ENCODE measurements at regions not wholly inside any gene's neighbourhood (a gene's known extent, or its start where the extent isn't known, plus 50 kb on each side); places are given as distances from the start of the nearest gene placed in this dataset.

DNA sequence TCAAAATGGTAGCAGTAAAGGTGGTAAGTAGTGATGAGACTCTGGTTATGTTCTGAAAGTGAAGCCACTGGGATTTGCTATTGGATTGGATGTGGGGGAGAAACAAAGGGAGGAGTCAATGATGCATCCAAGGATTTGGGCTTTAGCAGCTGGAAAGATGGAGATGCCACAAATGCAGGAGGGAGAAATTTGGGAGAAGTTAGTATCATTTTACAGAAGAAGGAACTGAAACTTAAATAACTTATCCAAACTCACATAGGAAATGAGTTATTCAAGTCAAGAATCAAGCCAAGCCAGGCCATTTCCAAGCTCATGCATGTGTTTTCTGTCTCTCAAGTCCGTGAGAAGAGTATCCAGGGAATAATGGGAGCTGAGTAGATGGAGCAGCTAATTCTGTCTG is 155.1 kb upstream of the TNFAIP3 start:
- Histone ChIP-seq H3K4me1 (ENCODE audit: insufficient read depth, low read length) (no peaks in the 10 kb centered on the region), H2BK5ac (ENCODE audit: insufficient read length, low read length) (no peak overlapping the region), H2BK12ac (ENCODE audit: insufficient read length, low read depth, low read length) (no peak overlapping the region), H3K4me2 (ENCODE audit: insufficient read depth, insufficient read length, low read length) (no peak overlapping the region), H2AFZ (ENCODE audit: low read length) (no peak overlapping the region), H3K14ac (ENCODE audit: insufficient read depth, low read length) (no peak overlapping the region), H3K9me3 (ENCODE audit: control insufficient read depth, low read depth, low read length) (no peaks in the 10 kb centered on the region), H4K5ac (ENCODE audit: insufficient read length, low read depth, low read length) (no peak overlapping the region), H3K9ac (ENCODE audit: extremely low read depth, insufficient read length, low read length) (no peak overlapping the region), H2BK120ac (ENCODE audit: low read depth, low read length, poor library complexity, severe bottlenecking) (no peak overlapping the region), H3K18ac (ENCODE audit: insufficient read length, low read depth, low read length) (no peak overlapping the region), H3K4ac (ENCODE audit: low read depth, low read length) (no peak overlapping the region), H3K56ac (ENCODE audit: insufficient read length, low read depth, low read length) (no peak overlapping the region), H3T11ph (ENCODE audit: low read length) (no peak overlapping the region), H3K79me2 (ENCODE audit: insufficient read depth, low read length) (no peaks in the 10 kb centered on the region; the same call in 1 of the 2 replicates), H2BK15ac (ENCODE audit: low read depth, low read length) (no peak overlapping the region), H2AK5ac (ENCODE audit: insufficient read length, low read length) (no peak overlapping the region), H4K8ac (replicated peaks; ENCODE audit: insufficient read length, low read depth, low read length) (no peak overlapping the region), H3K79me1 (ENCODE audit: insufficient read depth, low read depth, low read length, poor library complexity, severe bottlenecking) (no peaks in the 10 kb centered on the region), H3K27me3 (ENCODE audit: insufficient read depth, low read length) (no peaks in the 10 kb centered on the region), H3K27ac (ENCODE audit: insufficient read length, low read depth, low read length) (no peak overlapping the region), H4K20me1 (ENCODE audit: control insufficient read depth, insufficient read depth, insufficient read length) (no peaks in the 10 kb centered on the region), H2BK20ac (ENCODE audit: low read depth, low read length, poor library complexity, severe bottlenecking) (no peak overlapping the region), H3K23me2 (ENCODE audit: insufficient read length, low read depth, low read length, poor library complexity, severe bottlenecking) (no peaks in the 10 kb centered on the region), H3K23ac (ENCODE audit: insufficient read length, low read depth, low read length) (no peak overlapping the region), H4K91ac (ENCODE audit: insufficient read length, low read depth, low read length) (no peak overlapping the region)
- H3K27ac Mint-ChIP-seq: no peak overlapping the region
- no peaks in the 10 kb centered on the region for H3K36me3 Mint-ChIP-seq (ENCODE audit: insufficient read depth in 1 of 3, low read depth in 3 of 3)
- H3K27me3 Mint-ChIP-seq (ENCODE audit: low read depth): peaks cover 9% of the 10 kb centered on the region
- no peaks in the 10 kb centered on the region; a peak in 1 of 5 replicates for H3K9me3 Mint-ChIP-seq
- no peak for DNase-seq
- no CpG with 5 or more reads among the region's 1 CpG for WGBS (ENCODE audit: extremely low coverage, insufficient read length, low lambda C conversion rate)
- no peak overlapping the region for H3K4me3 Mint-ChIP-seq
- TF ChIP-seq, protein P1, sequence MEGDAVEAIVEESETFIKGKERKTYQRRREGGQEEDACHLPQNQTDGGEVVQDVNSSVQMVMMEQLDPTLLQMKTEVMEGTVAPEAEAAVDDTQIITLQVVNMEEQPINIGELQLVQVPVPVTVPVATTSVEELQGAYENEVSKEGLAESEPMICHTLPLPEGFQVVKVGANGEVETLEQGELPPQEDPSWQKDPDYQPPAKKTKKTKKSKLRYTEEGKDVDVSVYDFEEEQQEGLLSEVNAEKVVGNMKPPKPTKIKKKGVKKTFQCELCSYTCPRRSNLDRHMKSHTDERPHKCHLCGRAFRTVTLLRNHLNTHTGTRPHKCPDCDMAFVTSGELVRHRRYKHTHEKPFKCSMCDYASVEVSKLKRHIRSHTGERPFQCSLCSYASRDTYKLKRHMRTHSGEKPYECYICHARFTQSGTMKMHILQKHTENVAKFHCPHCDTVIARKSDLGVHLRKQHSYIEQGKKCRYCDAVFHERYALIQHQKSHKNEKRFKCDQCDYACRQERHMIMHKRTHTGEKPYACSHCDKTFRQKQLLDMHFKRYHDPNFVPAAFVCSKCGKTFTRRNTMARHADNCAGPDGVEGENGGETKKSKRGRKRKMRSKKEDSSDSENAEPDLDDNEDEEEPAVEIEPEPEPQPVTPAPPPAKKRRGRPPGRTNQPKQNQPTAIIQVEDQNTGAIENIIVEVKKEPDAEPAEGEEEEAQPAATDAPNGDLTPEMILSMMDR (conservative IDR thresholded peaks at IDR 0.05): no peak
- H3K4me1 Mint-ChIP-seq: peaks cover 2% of the 10 kb centered on the region in 2 experiments; a peak in 2 of 4 replicates

All from H9 (cell line).